OCI-LY1 (cell line): ENCODE measurements at regions not wholly inside any gene's neighbourhood (a gene's known extent, or its start where the extent isn't known, plus 50 kb on each side); places are given as distances from the start of the nearest gene placed in this dataset.

ENCODE experiments used
- H2AFZ ChIP-seq: fragments of 200-600 bp; sonication (generic), shearing (Covaris generic); 2 replicates; pipeline ENCODE4 v1.6.0; 2014; ENCODE audit warnings: antibody characterized with exemption, mild to moderate bottlenecking, low read length
- H3F3A ChIP-seq: fragments of 200-600 bp; sonication (generic), shearing (Covaris generic); 2 replicates; pipeline ENCODE4 v1.6.0; 2014; ENCODE audit warnings: mild to moderate bottlenecking, antibody characterized with exemption, low read length, moderate library complexity; ENCODE audit not compliant: insufficient read depth
- H3K27ac ChIP-seq: fragments of 200-600 bp; sonication (generic); 2 replicates; pipeline ENCODE4 v1.5.1; 2014; ENCODE audit warnings: low read length, mixed run types, mild to moderate bottlenecking, low read depth; ENCODE audit not compliant: poor library complexity, severe bottlenecking
- H3K27me3 ChIP-seq: fragments of 200-600 bp; sonication (generic); 2 replicates; pipeline ENCODE4 v1.6.0; 2014; ENCODE audit warnings: antibody characterized with exemption, mild to moderate bottlenecking, low read length, moderate library complexity; ENCODE audit not compliant: insufficient read depth
- H3K36me3 ChIP-seq: fragments of 200-600 bp; sonication (generic); 2 replicates; pipeline ENCODE4 v1.6.1; 2014; ENCODE audit warnings: mild to moderate bottlenecking, antibody characterized with exemption, low read length, moderate library complexity, mixed read lengths; ENCODE audit not compliant: insufficient read depth
- H3K4me1 ChIP-seq: fragments of 200-600 bp; sonication (generic); 2 replicates; pipeline ENCODE4 v1.5.1; 2014; ENCODE audit warnings: mild to moderate bottlenecking, low read length, moderate library complexity; ENCODE audit not compliant: insufficient read depth, severe bottlenecking
- H3K4me2 ChIP-seq: fragments of 200-600 bp; sonication (generic), shearing (Covaris generic); 2 replicates; pipeline ENCODE4 v1.6.1; 2014; ENCODE audit warnings: low read length
- H3K4me3 ChIP-seq: fragments of 200-600 bp; sonication (generic); 2 replicates; pipeline ENCODE4 v1.5.1; 2014; ENCODE audit warnings: low read length, low read depth, mild to moderate bottlenecking, mixed read lengths; ENCODE audit not compliant: poor library complexity, severe bottlenecking
- H3K79me2 ChIP-seq: fragments of 200-600 bp; shearing (Covaris generic); 2 replicates; pipeline ENCODE4 v1.6.1; 2016; ENCODE audit warnings: mixed run types, low read length, mixed read lengths; ENCODE audit not compliant: insufficient read depth
- H3K9ac ChIP-seq: fragments of 200-600 bp; sonication (generic), shearing (Covaris generic); 2 replicates; pipeline ENCODE4 v1.6.1; 2014; ENCODE audit warnings: mild to moderate bottlenecking, low read length, mixed read lengths
- H3K9me2 ChIP-seq: fragments of 200-600 bp; sonication (generic), shearing (Covaris generic); 2 replicates; pipeline ENCODE4 v1.6.1; 2014; ENCODE audit warnings: low read depth, mild to moderate bottlenecking, low read length, mixed read lengths
- H3K9me3 ChIP-seq: fragments of 200-600 bp; shearing (Covaris generic); 2 replicates; pipeline ENCODE4 v1.6.1; 2014; ENCODE audit warnings: low read length, mixed read lengths
- H4K20me1 ChIP-seq: fragments of 200-600 bp; sonication (generic), shearing (Covaris generic); 2 replicates; pipeline ENCODE4 v1.6.0; 2016; ENCODE audit warnings: mild to moderate bottlenecking, low read length; ENCODE audit not compliant: insufficient read depth
- CTCF ChIP-seq: fragments of 200-600 bp; sonication (generic), shearing (Covaris generic); IDR thresholded peaks from 2 replicates; pipeline ENCODE4 v1.5.1; 2017; ENCODE audit warnings: mild to moderate bottlenecking, antibody characterized with exemption, low read length, moderate library complexity, mixed read lengths
- EZH2 ChIP-seq: fragments of 200-600 bp; sonication (generic), shearing (Covaris generic); IDR thresholded peaks from 2 replicates; pipeline ENCODE4 v1.8.0; 2017; ENCODE audit warnings: borderline replicate concordance, mixed run types, mild to moderate bottlenecking, antibody characterized with exemption, low read length, moderate library complexity, mixed read lengths

GRCh38 chr18:64295839-64296238, 147.0 kb upstream of the LINC00305 start:
- no peak for TF ChIP-seq EZH2
- TF ChIP-seq CTCF: no peak

GRCh38 chr18:64294967-64295366, 146.1 kb upstream of the LINC00305 start:
- Histone ChIP-seq H4K20me1 (no peaks in the 10 kb centered on the region), H3K4me3 (no peak overlapping the region), H3K27me3 (no peaks in the 10 kb centered on the region), H3K9ac (no peak overlapping the region), H3K4me1 (no peaks in the 10 kb centered on the region), H3K9me2 (no peaks in the 10 kb centered on the region), H3K27ac (no peak overlapping the region), H2AFZ (no peak overlapping the region), H3F3A (no peaks in the 10 kb centered on the region), H3K9me3 (no peaks in the 10 kb centered on the region), H3K4me2 (no peak overlapping the region), H3K36me3 (no peaks in the 10 kb centered on the region), H3K79me2 (no peaks in the 10 kb centered on the region)
- TF ChIP-seq EZH2 (no peak), CTCF (no peak)

More at GRCh38 chr18:64295839-64296238, 147.0 kb upstream of the LINC00305 start:
- H3K4me1 ChIP-seq: no peaks in the 10 kb centered on the region
- H3K4me3 ChIP-seq: no peak overlapping the region
- H4K20me1 ChIP-seq: no peaks in the 10 kb centered on the region
- H3K9ac ChIP-seq: no peak overlapping the region
- H3K27me3 ChIP-seq: no peaks in the 10 kb centered on the region
- no peak overlapping the region for H3K27ac ChIP-seq
- H2AFZ ChIP-seq: no peak overlapping the region
- H3K36me3 ChIP-seq: no peaks in the 10 kb centered on the region
- H3K9me3 ChIP-seq: no peaks in the 10 kb centered on the region
- no peaks in the 10 kb centered on the region for H3F3A ChIP-seq
- no peaks in the 10 kb centered on the region for H3K9me2 ChIP-seq
- no peaks in the 10 kb centered on the region for H3K79me2 ChIP-seq
- H3K4me2 ChIP-seq: no peak overlapping the region

GRCh38 chr18:64288432-64288831, 139.5 kb upstream of the LINC00305 start:
- Histone ChIP-seq H3K27ac (no peak overlapping the region), H3F3A (no peaks in the 10 kb centered on the region), H3K9me3 (no peaks in the 10 kb centered on the region), H4K20me1 (no peaks in the 10 kb centered on the region), H2AFZ (no peak overlapping the region), H3K4me1 (no peaks in the 10 kb centered on the region), H3K4me3 (no peak overlapping the region), H3K9me2 (no peaks in the 10 kb centered on the region), H3K9ac (no peak overlapping the region), H3K36me3 (no peaks in the 10 kb centered on the region), H3K4me2 (no peak overlapping the region), H3K27me3 (no peaks in the 10 kb centered on the region), H3K79me2 (no peaks in the 10 kb centered on the region)
- TF ChIP-seq EZH2 (no peak), CTCF (no peak)
